ENCODE measurements at regions not wholly inside any gene's neighbourhood (a gene's known extent, or its start where the extent isn't known, plus 50 kb on each side); places are given as distances from the start of the nearest gene placed in this dataset.
"Not testable (repeated sequence)": the region's sequence is repeated elsewhere in the genome, so short reads cannot be mapped to it uniquely, and the experiment has no call there.

DNA sequence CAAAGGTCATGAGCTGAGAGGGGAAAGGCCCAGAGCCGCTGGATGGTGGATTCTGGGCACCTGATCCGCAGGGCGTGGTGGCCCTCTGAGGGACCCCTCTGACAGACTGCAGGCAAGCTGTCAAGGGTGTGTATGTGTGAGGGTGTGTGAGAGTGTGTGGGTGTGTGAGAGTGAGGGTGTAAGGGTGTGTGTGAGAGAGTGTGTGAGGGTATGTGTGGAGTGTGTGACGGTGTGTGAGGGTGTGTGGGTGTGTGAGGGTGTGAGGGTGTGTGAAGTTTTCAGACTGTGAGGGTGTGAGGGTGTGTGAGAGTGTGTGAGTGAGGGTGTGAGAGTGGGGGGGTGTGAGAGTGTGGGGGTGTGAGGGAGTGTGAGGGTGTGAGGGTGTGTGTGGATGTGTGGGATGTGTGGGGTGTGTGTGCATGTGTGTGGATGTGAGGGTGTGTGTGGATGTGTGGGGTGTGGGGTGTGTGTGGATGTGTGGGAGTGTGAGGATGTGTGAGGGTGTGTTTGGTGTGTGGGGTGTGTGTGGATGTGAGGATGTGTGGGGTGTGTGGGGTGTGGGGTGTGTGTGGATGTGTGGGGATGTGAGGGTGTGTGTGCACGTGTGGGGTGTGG is 156.7 kb downstream of the TMEM121 start:
- H3K27ac Mint-ChIP-seq = no peak overlapping the region
- TF ChIP-seq, protein P1, sequence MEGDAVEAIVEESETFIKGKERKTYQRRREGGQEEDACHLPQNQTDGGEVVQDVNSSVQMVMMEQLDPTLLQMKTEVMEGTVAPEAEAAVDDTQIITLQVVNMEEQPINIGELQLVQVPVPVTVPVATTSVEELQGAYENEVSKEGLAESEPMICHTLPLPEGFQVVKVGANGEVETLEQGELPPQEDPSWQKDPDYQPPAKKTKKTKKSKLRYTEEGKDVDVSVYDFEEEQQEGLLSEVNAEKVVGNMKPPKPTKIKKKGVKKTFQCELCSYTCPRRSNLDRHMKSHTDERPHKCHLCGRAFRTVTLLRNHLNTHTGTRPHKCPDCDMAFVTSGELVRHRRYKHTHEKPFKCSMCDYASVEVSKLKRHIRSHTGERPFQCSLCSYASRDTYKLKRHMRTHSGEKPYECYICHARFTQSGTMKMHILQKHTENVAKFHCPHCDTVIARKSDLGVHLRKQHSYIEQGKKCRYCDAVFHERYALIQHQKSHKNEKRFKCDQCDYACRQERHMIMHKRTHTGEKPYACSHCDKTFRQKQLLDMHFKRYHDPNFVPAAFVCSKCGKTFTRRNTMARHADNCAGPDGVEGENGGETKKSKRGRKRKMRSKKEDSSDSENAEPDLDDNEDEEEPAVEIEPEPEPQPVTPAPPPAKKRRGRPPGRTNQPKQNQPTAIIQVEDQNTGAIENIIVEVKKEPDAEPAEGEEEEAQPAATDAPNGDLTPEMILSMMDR (IDR thresholded peaks at IDR 0.05; ENCODE audit: unreplicated experiment) = no peak
- peaks cover 26% of the 10 kb centered on the region for H3K9me3 Mint-ChIP-seq (ENCODE audit: low read depth)
- H3K4me3 Mint-ChIP-seq (ENCODE audit: low read depth) = no peak overlapping the region
- no peaks in the 10 kb centered on the region for H3K4me1 Mint-ChIP-seq (ENCODE audit: low read depth)
- peaks cover 12% of the 10 kb centered on the region for H3K36me3 Mint-ChIP-seq (ENCODE audit: insufficient read depth)
- DNase-seq (ENCODE audit: low spot score, unreplicated experiment) = no peak
- no peaks in the 10 kb centered on the region for H3K27me3 Mint-ChIP-seq

DNA sequence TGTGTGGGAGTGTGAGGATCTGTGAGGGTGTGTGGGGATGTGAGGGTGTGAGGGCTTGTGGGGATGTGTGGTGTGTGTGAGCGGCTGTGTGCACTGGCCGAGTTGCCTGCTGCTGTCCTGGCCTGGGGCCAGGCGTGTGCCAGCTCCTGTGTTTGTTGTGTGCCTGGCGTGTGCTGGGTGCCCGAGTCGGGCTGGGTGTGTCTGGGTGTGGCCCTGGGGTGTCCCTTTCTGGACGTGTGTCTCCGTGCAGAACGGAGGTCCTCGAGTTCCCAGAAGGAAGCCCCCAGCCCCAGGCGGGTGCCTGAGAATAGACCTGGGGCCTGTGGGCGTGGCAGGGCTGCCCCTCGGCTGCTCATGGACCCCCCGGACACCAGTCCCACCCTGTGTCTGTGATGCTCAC is 157.7 kb downstream of the TMEM121 start:
- Mint-ChIP-seq H3K36me3 (ENCODE audit: insufficient read depth) (peaks cover 15% of the 10 kb centered on the region), H3K9me3 (ENCODE audit: low read depth) (peaks cover 28% of the 10 kb centered on the region)
- not testable (repeated sequence) for H3K4me1 Mint-ChIP-seq (ENCODE audit: low read depth); H3K4me3 Mint-ChIP-seq (ENCODE audit: low read depth); H3K27me3 Mint-ChIP-seq; DNase-seq (ENCODE audit: low spot score, unreplicated experiment); H3K27ac Mint-ChIP-seq

DNA sequence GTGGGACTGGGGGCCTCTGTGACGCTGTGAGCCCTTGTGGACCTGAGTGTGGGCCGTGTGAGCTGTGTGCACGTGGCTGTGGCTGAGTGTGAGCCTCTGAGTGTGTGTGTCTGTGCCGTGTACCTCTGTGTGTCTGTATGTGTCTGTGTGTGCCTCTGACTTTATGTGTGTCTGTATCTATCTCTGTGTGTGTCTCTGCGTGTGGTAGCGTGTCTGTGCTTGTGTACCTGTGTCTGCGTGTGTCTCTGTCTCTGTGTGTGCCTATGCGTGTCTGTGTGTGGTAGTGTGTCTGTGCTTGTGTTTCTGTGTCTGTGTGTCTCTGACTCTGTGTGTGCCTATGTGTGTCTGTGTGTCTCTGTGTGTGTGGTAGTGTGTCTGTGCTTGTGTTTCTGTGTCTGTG is 158.2 kb downstream of the TMEM121 start:
- not testable (repeated sequence) for DNase-seq (ENCODE audit: low spot score, unreplicated experiment)

DNA sequence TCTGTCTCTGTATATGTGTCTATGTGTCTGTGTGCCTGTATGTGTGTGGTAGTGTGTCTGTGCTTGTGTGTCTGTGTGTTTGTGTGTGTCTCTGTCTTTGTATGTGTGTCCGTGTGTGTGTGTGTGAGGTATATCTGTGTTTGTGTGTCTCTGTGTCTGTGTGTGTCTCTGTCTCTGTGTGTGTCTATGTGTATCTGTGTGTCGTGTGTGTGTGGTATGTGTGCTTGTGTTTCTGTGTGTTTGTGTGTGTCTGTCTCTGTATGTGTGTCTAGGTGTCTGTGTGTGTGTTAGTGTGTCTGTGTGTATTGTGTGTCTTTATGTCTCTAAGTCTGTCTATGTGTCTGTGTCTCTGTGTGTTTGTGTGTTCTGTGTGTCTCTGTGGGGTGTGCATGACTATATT is 158.6 kb downstream of the TMEM121 start:
- Mint-ChIP-seq H3K4me3 (ENCODE audit: low read depth) (no peak overlapping the region), H3K4me1 (ENCODE audit: low read depth) (no peaks in the 10 kb centered on the region), H3K27ac (no peak overlapping the region), H3K27me3 (no peaks in the 10 kb centered on the region), H3K9me3 (ENCODE audit: low read depth) (peaks cover 36% of the 10 kb centered on the region), H3K36me3 (ENCODE audit: insufficient read depth) (peaks cover 17% of the 10 kb centered on the region)
- TF ChIP-seq, protein P1 (IDR thresholded peaks at IDR 0.05; ENCODE audit: unreplicated experiment) = no peak
- DNase-seq (ENCODE audit: low spot score, unreplicated experiment) = no peak

More for the DNA sequence above, 158.2 kb downstream of the TMEM121 start:
- not testable (repeated sequence) for H3K27me3 Mint-ChIP-seq; H3K4me1 Mint-ChIP-seq (ENCODE audit: low read depth); H3K4me3 Mint-ChIP-seq (ENCODE audit: low read depth); H3K27ac Mint-ChIP-seq
- Mint-ChIP-seq H3K9me3 (ENCODE audit: low read depth) (peaks cover 32% of the 10 kb centered on the region), H3K36me3 (ENCODE audit: insufficient read depth) (peaks cover 16% of the 10 kb centered on the region)

DNA sequence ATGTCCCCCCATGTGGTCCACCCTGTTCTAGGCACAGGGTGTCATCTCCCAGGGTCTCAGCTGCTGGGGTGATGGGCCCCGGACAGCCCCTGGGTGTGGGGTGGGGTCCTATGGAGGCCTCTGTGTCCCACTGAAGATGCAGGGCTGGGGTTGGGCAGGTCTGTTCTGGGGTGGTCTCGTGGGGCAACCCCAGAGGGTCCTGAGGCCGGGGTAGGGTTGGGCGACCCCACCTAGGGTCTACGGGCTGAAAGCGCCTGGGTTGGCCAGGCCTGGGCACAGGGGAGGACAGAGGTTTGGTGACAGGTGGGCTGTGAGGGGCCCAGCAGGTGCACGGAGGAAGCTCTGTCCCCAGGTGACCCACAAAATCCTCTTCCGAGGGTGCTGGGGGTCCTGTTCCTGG is 159.2 kb downstream of the TMEM121 start:
- peaks cover 42% of the 10 kb centered on the region for H3K9me3 Mint-ChIP-seq (ENCODE audit: low read depth)

DNA sequence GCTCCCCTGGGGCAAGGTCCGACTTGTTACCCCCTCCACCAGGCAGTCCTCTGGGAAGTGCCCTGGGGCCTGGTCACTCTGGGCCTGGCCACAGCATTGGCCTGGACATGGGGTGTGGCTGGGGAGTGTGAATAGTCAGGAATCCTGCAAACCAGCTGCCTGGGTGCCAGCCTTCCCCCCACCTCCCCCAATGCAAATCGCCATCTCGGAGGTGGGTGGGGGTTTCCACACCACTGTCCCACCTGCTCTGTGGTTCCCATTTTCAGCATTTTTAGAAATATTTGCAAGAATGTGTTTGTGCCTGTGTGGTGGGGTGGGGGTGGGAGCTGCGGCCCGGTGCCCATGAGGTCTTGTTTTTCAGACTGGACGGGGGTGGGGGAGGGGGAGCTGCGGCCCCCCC is 159.7 kb downstream of the TMEM121 start:
- peaks cover 46% of the 10 kb centered on the region for H3K9me3 Mint-ChIP-seq (ENCODE audit: low read depth)
- not testable (repeated sequence) for H3K4me1 Mint-ChIP-seq (ENCODE audit: low read depth); H3K4me3 Mint-ChIP-seq (ENCODE audit: low read depth); DNase-seq (ENCODE audit: low spot score, unreplicated experiment); H3K27me3 Mint-ChIP-seq; H3K27ac Mint-ChIP-seq
- H3K36me3 Mint-ChIP-seq (ENCODE audit: insufficient read depth) = peaks cover 18% of the 10 kb centered on the region

More for the DNA sequence above, 159.2 kb downstream of the TMEM121 start:
- not testable (repeated sequence) for H3K27me3 Mint-ChIP-seq; H3K27ac Mint-ChIP-seq; H3K4me3 Mint-ChIP-seq (ENCODE audit: low read depth); H3K4me1 Mint-ChIP-seq (ENCODE audit: low read depth); DNase-seq (ENCODE audit: low spot score, unreplicated experiment)
- peaks cover 18% of the 10 kb centered on the region for H3K36me3 Mint-ChIP-seq (ENCODE audit: insufficient read depth)

DNA sequence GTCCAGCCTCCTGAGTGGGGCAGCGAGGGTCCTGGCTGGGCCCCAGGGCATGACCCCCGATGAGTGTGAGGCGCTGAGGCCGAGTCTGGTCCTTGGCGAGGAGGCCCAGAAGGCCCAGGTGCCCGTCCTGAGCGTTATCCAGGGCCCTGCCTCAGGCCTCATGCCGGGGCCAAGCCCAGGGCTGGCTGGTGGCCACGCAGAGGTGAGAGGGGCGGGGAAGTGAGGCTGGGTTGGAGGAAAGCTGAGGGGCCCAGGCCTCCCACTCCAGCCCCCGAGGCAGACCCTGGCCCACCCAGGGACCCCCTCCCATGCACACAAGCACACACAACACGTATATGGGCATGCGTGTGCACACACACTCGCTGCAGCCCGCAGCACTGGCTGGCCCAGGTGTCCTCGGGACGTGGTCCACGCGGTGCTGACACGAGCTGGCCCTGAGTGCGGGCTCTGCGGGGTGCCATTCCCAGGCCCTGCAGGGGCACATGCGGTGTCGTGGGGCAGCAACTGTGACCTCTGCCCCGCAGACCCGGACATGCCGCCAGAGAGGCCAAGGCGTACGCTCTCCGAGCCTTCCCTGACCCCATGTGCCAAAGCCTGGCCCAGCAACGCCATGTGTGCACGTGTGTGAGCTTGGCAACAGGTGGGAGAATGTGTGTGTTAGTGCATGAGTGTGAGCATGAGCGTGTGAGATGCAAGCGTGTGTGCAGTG is 160.2 kb downstream of the TMEM121 start:
- not testable (repeated sequence) for H3K27ac Mint-ChIP-seq; DNase-seq (ENCODE audit: low spot score, unreplicated experiment); H3K4me1 Mint-ChIP-seq (ENCODE audit: low read depth); H3K27me3 Mint-ChIP-seq; H3K4me3 Mint-ChIP-seq (ENCODE audit: low read depth)
- peaks cover 46% of the 10 kb centered on the region for H3K9me3 Mint-ChIP-seq (ENCODE audit: low read depth)
- H3K36me3 Mint-ChIP-seq (ENCODE audit: insufficient read depth) = peaks cover 18% of the 10 kb centered on the region

DNA sequence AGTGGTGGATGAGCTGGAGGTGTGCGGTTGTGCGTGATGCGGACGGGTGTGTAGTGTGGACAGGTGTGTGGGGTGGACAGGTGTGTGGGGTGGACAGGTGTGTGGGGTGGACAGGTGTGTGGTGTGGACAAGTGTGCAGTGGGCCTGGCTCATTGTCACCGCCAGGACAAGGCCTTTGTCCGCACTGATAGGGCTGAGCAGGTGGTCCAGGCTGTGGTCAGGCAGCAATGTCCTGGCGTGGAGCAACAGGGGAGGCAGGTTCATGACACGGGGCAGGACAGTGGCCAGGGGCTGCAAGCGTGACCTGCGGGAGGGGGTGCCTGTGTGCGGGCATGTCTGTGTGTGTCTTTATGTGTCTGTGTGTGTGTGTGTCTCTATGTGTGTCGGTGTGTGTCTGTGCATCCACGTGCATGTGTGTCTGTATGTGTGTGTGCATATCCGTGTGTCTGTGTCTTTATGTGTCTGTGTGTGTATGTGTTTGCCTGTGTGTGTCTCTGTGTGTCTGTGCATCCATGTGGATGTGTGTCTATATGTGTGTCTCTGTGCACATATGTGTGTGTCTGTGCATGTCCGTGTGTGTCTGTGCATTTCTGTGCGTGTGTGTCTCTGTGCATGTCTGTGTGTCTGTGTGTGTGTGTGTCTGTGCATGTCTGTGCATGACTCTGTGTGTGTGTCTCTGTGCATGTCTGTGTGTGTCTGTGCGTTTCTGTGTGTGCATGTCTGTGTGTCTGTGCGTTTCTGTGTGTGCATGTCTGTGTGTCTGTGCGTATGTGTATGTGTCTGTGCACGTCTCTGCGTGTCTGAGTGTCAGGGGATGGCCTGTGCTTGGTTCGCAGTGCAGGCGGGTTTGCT is 161.0 kb downstream of the TMEM121 start:
- DNase-seq (ENCODE audit: low spot score, unreplicated experiment); H3K27ac Mint-ChIP-seq; H3K27me3 Mint-ChIP-seq; H3K4me1 Mint-ChIP-seq (ENCODE audit: low read depth); H3K4me3 Mint-ChIP-seq (ENCODE audit: low read depth): not testable (repeated sequence)
- peaks cover 46% of the 10 kb centered on the region for H3K9me3 Mint-ChIP-seq (ENCODE audit: low read depth)
- H3K36me3 Mint-ChIP-seq (ENCODE audit: insufficient read depth) = peaks cover 18% of the 10 kb centered on the region

DNA sequence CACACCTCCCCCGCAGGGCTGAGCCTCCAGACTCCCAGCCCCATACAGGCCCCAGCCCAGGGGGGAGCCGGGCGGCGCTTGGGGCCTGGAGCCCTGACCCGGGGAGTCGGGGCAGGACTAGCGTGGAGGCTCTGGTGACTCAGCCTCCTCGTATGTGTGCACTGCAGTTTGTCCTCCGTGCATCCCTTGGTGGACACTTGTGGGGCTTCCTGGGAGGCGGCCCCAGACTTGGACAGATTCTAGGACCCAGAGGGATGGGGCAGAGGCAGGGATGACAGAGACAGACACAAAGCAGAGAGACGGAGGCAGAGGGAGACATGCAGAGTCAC is 161.6 kb downstream of the TMEM121 start:
- Mint-ChIP-seq H3K36me3 (ENCODE audit: insufficient read depth) (peaks cover 18% of the 10 kb centered on the region), H3K9me3 (ENCODE audit: low read depth) (peaks cover 44% of the 10 kb centered on the region)
- H3K4me3 Mint-ChIP-seq (ENCODE audit: low read depth); DNase-seq (ENCODE audit: low spot score, unreplicated experiment); H3K4me1 Mint-ChIP-seq (ENCODE audit: low read depth); H3K27me3 Mint-ChIP-seq; H3K27ac Mint-ChIP-seq: not testable (repeated sequence)

DNA sequence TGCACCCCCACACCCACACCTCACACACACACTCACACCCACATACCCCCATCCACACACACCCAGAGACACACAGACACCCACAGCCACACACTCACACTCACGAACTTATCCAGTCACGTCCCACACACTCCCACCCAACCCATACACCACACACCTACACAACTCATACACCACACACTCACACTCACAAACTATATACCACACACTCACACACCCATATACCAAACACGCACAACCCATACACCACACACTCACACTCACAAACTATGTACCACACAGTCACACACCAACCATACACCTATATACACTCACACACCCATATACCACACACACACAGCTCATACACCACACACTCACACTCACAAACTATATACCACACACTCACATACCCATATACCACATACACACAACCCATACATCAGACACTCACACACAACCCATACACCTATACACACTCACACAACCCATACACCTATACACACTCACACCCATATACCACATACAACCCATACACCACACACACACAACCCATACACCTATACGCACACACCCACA is 162.4 kb downstream of the TMEM121 start:
- H3K36me3 Mint-ChIP-seq (ENCODE audit: insufficient read depth) = peaks cover 19% of the 10 kb centered on the region
- H3K4me1 Mint-ChIP-seq (ENCODE audit: low read depth); H3K27ac Mint-ChIP-seq; H3K4me3 Mint-ChIP-seq (ENCODE audit: low read depth); H3K27me3 Mint-ChIP-seq; DNase-seq (ENCODE audit: low spot score, unreplicated experiment): not testable (repeated sequence)
- peaks cover 45% of the 10 kb centered on the region for H3K9me3 Mint-ChIP-seq (ENCODE audit: low read depth)

Data from progenitor cell of endocrine pancreas (in vitro differentiated cells).